HPDE6-E6E7 (cell line): ENCODE measurements at regions not wholly inside any gene's neighbourhood (a gene's known extent, or its start where the extent isn't known, plus 50 kb on each side); places are given as distances from the start of the nearest gene placed in this dataset.
A peak's percentile ranks its signal among the peaks of the same experiment; 100 is the strongest.

Experiments used
- DNase-seq: peaks from one replicate; pipeline ENCODE4 v3.0.0; 2011; ENCODE audit warnings: missing footprints; ENCODE audit errors: extremely low spot score

DNA sequence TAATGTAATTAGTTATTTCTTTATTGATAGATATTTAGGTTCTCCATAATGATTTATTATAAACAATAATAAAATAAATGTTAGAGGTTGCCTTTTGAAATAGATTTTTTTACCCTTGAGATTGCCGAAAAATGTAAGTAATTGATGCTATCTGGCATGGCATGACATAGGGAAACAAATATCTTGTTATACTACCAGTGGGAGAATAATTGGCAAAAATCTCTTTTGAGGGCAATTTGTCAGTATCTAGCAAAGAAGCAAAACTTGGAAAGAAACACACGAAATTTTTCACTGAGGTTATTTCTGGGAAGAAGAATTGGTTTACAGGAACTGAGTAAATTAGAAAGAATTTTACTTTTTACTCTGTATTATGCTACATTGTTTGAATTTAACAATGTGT is 547.2 kb upstream of the SETBP1 start:
- no peak for DNase-seq

DNA sequence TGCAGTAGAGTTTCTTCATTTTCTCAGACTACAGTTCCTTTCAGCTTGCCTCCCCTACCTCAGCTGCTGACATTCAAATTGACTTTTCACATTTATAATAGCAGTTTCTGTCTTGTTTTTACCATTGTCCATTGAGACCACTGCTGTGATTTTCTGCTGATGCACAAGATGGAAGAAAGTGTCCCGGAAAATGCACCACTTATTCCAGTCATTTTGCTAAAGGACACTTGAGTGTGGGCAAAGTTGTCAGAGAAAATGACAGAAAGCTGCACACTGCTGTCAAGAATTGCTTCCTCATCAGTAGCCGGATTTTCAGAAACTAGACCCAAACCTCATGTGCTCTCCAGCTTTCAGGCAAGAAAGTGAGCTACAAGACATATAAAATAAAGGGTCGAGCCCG is 546.2 kb upstream of the SETBP1 start:
- DNase-seq: no peak

DNA sequence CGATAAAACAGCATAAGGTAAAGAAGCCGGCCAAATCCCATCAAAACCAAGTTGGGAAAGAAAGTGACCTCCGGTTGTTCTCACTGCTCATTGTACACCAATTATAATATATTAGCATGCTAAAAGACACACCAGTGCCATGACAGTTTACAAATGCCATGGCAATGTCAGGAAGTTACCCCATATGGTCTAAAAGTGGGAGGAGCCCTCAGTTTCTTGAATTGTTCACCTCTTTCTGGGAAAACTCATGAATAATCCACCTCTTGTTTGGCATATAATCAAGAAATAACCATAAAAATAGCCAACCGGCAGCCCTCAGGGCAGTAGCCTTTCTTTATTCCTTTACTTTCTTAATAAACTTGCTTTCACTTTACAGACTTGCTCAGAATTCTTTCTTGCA is 544.9 kb upstream of the SETBP1 start:
- DNase-seq: no peak

DNA sequence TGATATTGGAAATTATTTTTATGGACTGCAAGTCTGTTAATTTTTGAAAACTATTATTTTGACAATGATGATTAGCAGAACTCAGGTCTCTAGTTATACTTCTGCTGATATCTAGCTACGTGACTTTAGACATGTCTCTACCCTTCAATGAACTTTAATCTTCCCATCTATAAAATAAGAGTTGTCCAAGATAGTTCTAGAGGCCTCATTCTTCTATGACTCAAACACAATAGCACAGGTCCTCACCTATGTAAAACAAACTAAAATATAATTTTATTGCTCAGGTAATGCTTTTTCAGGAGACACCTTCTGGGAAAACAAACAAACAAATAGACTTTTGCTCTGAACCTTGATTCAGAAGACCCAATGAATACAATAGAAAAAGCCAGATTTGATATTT is 544.4 kb upstream of the SETBP1 start:
- no peak for DNase-seq

DNA sequence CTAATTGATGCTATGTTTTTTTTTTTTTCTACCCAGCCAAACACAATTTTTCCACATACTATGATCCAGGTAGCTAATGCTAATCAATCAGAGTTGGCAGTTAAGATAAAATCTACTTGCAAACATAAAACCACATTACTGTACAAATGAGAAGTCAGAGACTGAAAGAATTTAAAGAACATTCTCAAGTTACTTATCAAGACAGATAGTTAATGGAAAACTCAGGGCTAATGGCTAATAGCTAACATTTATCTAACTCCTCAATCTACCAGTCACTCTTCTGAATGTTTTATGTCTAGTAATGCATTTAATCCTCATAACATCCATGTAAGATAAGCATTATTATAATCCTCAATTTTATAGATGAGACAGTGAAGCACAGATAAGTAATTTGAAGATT is 537.6 kb upstream of the SETBP1 start:
- DNase-seq: no peak

DNA sequence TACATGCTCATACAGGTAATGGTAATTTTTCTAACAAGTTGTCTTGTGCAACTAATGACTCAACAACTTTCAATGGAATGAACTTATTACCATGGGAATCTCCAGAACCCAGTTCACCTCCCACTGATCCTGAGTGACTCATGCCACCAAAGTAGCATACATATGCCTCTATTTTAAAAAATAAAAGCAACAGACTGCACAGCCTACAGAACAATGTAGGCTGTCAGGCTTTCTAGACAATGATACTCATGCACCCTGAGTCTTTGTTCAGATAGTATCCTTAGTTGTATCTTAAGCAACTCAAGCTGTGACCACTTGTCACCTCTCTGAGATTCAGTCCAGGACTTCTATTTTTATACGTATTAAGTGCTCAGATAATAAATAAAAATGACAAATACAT is 531.0 kb upstream of the SETBP1 start:
- peak; percentile 58 for DNase-seq

DNA sequence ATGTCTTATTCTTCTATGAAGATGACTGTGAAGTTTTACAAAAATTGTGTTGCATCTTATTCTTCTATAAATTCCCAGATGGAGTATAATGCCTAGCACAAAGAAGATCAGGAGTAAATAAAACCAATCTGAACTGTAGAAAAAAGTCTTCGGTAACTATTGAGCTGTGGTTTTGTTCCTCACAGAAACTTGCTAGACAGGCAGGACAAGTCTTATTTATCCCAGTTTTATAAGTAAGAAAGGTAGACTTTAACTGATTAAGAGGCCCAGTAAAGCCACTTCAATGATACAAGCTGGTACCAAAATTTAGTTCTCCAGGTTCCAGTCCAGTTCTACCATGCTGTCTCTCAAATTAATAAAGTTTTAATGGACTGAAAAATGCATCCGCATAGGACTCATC is 526.7 kb upstream of the SETBP1 start:
- DNase-seq: no peak

DNA sequence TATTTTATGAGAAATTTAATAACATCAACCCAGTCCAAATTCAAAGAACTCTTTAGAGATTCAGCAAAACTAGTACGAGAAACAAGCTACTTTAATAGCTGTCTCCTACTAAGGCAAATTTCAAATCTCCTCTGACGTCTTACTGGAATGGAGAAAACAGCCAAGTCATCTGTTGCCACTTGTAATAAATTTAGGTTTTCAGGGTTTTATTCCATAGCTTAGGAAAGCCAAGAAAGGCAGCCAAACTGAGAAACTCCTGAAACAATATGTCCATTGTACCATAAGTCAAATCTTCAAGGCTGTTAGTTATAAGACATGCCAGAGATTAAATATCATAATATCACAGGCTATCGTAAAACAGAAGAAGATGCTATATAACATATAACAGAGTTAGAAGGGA is 524.6 kb upstream of the SETBP1 start:
- no peak for DNase-seq

DNA sequence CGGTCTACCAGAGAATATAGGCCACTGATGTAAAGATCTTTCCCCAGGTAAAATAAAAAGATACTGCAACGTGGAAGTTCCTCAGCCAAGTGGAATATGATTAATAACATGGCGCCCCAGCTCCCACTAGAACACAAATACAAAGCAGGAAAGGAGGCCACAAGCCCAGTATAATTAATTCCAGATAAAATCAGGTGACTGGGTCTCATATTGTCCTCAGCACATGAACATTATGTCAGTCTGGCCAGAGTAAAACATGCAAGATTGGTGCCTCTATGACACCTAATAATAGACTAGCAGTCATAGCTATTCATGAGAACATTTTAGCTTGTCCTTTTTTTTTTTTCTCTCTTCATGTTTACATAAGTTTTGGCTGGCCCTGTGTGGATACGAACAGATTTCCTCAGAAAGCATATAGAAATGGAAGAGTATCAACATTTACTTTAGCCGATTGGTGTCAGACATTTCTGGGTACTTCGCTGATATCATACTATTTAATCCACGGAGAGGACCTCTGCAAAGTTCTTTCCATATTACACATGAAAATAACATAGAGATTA is 523.8 kb upstream of the SETBP1 start:
- DNase-seq: no peak

DNA sequence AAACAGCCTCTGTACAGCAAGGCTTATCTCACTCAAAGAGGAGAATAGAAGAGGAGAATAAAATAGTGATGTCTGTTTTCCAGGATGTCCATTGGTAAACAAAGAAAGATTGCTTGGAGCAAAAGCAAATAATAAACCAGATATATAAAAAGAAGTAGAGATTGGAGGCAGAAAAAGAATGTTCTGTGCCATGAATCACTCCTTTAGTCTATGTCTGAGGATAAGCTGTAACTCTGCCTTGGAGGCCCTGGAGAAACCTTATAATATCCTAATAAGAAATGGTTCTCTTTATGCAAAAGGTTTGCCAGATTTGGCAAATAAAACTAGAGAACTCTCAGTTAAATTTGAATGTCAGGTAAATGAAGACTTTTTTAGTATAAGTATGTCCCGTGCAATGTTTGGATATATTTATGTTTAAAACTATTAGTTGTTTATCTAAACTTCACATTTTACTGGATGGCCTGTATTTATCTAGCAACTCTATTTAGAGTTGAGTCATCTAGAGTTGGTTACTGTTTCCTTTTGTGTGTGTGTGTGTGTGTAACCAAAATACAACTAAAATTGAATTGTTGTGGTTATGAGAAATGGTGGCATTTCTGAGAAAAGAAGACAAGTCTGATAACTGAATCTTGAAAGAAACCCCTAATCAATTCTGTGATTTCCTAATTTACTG is 510.3 kb upstream of the SETBP1 start:
- DNase-seq: no peak

DNA sequence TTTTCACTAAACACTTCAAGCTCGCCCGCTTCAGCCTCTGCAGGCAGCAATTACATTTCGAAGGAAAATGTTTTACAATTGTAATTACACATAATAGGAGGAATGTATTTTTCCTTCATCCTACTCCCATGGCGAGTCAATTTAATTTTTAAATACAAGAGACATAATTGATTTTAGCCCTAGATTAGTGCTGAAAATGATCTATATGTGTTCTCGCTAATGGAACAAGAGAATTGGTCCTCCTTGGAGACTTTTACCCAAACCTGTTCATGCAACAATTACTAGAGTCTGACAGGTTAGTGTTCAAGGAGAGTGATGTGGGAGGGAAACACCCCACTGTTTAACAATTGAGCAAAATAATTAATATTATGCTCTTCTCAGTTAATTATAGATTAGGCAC is 509.4 kb upstream of the SETBP1 start:
- DNase-seq: no peak

DNA sequence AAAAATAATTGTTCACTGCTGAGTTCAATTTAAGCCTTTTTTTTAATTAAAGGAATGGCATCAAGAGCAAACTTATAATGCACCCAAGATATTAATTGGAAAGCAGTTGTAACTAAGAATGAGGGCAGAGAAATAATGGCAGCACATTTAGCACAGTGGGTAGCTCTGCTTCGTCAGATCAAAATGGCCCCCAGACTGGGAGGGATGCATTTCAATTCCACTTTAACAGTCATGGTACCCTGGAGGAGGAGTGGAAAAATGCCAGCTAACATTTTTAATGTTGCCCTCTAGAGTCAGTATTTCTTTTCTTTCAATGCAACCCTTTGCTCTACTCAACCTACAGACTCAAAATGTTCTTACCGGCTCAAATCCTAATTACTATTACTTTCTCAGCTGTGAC is 504.8 kb upstream of the SETBP1 start:
- no peak for DNase-seq

DNA sequence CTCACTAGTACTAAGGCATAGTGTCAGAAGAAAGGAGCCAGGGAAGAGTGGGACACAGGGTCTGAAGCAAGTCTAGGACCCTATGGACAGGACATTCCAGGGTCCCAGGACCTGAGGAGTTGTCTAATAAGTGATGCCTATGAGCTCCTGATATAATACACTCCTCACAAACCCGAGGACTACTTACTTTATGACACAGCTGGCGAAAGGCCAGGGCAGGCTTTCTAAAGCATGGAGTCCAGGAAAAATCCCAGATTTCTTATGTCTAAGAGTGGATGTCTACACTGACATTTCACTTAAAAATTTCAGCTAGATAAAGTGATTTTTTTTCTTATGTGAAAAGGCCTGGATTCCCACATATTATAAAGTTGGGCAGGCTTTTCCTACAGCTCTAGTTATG is 502.2 kb upstream of the SETBP1 start:
- DNase-seq: no peak

DNA sequence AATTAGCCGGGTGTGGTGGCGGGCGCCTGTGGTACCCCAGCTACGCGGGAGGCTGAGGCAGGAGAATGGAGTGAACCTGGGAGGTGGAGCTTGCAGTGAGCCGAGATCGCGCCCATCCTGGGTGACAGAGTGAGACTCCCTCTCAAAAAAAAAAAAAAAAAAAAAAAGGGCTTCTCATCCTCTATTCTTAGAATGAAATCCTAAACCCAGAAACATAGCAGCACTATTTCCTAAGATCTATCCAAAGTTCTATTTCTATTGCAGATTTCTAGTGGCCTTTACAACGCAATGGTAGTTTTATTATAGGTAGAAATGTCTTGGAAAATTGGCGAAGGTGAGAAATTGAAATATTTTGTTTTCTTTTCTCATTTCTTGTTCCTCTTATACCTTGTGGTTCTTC is 501.0 kb upstream of the SETBP1 start:
- DNase-seq: no peak

DNA sequence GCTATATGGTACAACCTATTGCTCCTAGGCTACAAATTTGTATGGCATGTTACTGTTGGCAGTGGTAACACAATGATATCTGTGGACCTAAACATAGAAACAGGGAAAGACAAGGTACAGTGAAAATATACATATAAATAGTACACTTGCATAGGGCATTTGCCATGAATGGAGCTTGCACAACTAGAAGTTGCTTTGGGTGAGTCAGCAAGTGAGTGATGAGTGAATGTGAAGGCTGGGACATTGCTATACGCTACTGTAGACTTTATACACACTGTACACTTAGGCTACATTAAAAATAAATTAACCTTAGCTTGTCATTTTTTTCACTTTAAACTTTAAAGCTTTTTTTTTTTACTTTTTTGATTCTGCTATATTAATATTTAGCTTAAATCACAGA is 500.0 kb upstream of the SETBP1 start:
- DNase-seq: no peak

DNA sequence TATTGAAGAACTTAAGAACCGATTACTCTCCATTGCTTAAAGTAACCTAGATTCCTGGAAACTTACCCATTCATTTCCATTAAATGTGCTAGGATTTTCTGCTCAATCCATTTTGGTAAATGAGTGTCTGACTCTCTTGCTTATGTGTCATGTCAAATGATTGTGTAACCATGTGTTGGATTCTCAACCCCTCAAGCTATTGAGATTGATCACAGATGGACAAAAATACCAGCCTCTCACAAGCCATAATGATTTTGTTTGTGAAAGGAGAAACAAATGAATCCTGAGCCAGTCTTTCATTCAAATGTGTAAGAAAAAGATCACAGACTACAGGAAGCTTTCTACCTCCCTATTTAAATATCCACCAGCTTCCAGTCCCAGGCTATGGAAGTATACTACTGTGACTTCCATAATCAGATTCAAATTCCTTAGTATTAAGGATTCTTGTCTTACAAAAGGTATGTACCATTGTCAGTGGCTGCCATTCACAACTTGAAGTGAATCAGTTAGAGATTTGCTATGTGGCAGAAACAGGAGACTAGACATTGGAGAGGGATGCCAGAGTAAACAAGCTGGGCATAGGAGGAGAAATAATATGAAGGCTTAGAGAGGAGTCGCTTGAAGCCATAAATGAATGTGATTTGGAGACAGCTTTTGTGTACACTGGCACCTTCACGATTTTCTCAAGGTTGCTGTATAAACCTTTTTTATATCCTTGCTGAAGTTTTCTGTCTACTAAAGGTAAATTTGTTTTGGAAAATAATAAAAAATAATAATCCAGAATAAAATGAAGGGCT is 498.5 kb upstream of the SETBP1 start:
- no peak for DNase-seq

DNA sequence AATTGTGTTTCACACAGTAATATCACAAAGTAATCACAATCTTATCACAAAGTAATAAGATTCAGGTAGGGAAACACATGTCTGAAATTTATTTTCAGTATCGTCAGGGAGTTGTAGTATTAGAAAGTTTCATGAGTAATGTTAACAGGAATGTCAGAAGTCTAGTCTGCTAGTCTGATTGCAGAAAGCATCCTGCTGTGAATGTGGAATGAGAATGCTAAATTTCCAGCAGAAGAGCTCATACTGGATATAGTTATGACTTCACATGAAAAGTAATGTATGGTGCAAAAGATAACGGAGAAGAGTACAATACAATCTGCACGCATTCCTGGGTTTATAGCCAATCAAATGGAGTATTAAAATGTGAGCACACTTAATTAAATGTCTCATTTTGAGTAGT is 494.7 kb upstream of the SETBP1 start:
- no peak for DNase-seq

DNA sequence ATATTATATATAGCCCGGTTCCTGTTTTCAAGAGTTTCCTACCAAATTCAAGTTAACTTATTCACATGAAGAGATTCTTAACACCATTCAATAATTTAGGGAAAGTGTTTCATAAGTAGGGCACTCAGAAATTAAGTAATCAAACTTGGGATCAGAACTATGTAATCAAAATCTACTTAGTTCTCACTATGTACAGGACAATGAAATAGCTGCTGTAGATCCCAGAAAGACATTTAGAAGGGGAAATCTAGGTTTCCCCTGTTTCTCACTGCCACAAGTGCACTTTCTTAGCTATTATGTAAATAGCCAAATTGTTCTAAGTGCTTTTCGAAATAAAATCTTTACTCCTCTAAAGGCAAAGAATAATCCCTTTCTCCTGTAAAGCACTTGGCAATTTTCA is 493.6 kb upstream of the SETBP1 start:
- DNase-seq: no peak

DNA sequence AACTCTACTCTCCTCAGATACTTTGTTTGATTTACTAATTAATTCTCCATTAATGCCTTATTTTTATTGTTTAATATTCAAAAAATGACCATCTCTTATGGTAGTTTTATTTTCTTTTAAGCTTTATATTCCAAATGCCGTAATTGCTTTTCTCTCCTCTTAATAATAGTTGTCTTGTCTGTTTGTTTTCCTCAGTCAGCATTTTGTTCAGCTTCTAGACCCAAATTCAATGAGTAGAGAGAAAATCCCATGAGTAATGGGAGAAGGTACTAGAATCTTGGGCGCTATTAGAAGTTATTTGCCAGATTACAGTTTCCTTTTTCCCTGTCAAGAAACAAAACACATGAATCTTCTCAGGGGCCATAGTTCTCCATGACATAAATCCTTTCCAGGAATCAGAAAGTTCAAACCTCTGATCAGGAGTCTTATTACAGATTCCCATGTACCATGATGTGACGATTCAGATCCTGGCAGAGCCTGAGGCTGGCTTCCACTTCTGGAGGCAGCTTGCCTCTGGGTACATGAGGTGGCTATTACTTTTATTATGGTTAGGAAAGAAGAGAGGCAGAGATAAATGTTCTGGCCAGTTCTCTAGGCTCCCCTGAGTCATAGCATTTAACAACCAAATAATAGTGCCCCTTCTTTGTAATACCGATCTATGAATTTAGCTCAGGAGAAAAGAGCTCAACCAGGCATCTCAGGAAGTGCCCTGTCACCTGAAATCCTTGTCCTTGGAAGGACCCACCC is 485.1 kb upstream of the SETBP1 start:
- no peak for DNase-seq

DNA sequence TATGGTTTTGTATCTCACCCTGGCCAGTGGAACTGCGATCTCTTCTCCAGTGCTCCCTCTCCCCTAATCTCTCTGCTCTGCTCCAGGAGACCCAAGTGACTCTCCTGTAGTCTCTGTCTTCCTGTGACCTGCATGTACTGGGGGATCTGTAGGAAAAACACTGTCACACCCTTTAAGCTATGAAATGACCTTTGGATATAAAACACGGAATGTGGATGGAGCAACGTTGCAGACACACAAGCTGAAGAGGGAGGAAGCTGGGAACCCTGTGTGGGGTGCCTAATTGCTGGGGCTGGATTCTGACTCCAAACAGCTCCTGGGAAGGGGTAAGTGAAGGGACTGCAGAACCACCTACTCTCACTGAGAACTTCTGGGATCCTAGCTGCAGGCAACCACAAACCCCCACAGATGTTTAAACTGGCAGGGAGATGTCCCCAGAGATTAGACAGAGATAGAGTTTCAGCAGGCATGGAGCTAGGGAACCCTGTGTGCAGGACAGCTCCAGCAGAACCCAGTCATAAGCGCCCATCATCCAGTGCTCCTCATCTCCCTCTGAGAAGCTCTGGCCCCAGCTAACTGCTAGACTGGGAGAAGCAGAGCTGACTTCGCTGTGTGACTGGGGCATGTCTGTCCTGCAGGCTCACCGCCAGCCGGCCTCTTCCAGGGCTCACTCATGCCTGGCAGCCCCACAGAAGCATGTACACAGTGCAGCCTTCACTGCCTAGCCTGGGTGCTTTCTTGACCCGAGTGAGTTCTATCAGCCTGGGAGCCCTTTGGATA is 482.7 kb upstream of the SETBP1 start:
- no peak for DNase-seq

DNA sequence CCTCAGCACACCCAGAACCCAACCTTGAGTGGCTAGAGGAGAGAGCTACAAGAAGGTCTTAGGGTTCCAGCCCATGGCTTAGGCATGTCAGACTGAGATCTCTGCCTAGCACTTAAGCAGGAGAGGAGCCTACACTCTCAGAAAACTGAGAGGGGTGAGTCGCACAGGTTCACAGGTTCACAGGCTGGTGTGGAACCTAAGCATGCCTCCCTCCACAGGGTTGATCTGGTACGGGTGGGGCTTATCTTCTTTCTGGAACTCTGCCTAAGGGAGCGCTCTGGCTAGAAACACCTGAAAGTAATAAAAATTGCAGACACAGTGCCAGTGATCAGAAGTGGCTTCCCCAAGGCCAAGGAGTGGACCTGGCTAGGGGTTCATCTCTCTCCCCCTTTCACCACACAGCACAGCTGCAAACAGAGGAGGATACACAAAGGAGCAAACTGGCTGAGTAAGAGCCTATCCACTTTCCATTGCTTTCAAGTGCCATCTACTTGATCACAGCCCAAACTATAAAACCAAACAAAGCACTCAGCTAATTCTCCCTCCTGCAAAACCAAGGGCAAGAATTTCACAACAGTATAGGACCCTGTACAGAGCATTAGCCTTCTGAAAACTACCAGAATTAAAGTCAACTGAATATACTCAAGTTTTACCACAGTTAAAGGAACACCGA is 481.9 kb upstream of the SETBP1 start:
- no peak for DNase-seq
